ENCODE measurements at regions not wholly inside any gene's neighbourhood (a gene's known extent, or its start where the extent isn't known, plus 50 kb on each side); places are given as distances from the start of the nearest gene placed in this dataset.

GRCh38 chr4:35734381-35735098 lies 509.8 kb downstream of the ARAP2 start:
- H3K9ac ChIP-seq (ENCODE audit: insufficient read depth, low read length), result no peak overlapping the region
- H3K4me1 ChIP-seq (ENCODE audit: control insufficient read depth, extremely low read depth, insufficient read depth, low read length), result no peaks in the 10 kb centered on the region
- TF ChIP-seq EZH2 (IDR thresholded peaks at IDR 0.05; ENCODE audit: low read length, missing control alignments) (no peak), CTCF (conservative IDR thresholded peaks at IDR 0.05 in 1 of 2, IDR thresholded peaks at IDR 0.05 in 1 of 2; ENCODE audit: low read depth in 1 of 2, low read length in 2 of 2) (no peak)
- no peak for DNase-seq (ENCODE audit: low read depth in 2 of 2)
- H3K9me3 ChIP-seq (ENCODE audit: control insufficient read depth, insufficient read depth, low read depth, low read length), result no peaks in the 10 kb centered on the region
- no peaks in the 10 kb centered on the region for H3K36me3 ChIP-seq (ENCODE audit: control insufficient read depth, insufficient read depth, low read length)
- H3K79me2 ChIP-seq (ENCODE audit: control insufficient read depth, insufficient read depth, low read length), result no peaks in the 10 kb centered on the region
- H4K20me1 ChIP-seq (ENCODE audit: control insufficient read depth, extremely low read depth, insufficient read depth, low read length), result no peaks in the 10 kb centered on the region
- H3K4me3 ChIP-seq (replicated peaks in 1 of 4; ENCODE audit: control extremely low read depth in 1 of 4, insufficient read depth in 1 of 4, low read depth in 3 of 4, low read length in 4 of 4), result no peak overlapping the region
- H3K27me3 ChIP-seq (ENCODE audit: control insufficient read depth, insufficient read depth, low read length), result no peaks in the 10 kb centered on the region
- H3K27ac ChIP-seq (ENCODE audit: insufficient read depth, low read length), result no peak overlapping the region
- H2AFZ ChIP-seq (ENCODE audit: low read length), result no peak overlapping the region
- H3K4me2 ChIP-seq (ENCODE audit: extremely low read depth, insufficient read depth, low read length), result no peak overlapping the region

- no peak for DNase-seq (ENCODE audit: low read depth in 2 of 2)
- Histone ChIP-seq H3K9ac (ENCODE audit: insufficient read depth, low read length) (no peak overlapping the region), H3K9me3 (ENCODE audit: control insufficient read depth, insufficient read depth, low read depth, low read length) (no peaks in the 10 kb centered on the region), H3K79me2 (ENCODE audit: control insufficient read depth, insufficient read depth, low read length) (no peaks in the 10 kb centered on the region), H2AFZ (ENCODE audit: low read length) (no peak overlapping the region), H3K4me3 (replicated peaks in 1 of 4; ENCODE audit: control extremely low read depth in 1 of 4, insufficient read depth in 1 of 4, low read depth in 3 of 4, low read length in 4 of 4) (no peak overlapping the region), H3K36me3 (ENCODE audit: control insufficient read depth, insufficient read depth, low read length) (no peaks in the 10 kb centered on the region), H3K4me1 (ENCODE audit: control insufficient read depth, extremely low read depth, insufficient read depth, low read length) (no peaks in the 10 kb centered on the region), H3K27me3 (ENCODE audit: control insufficient read depth, insufficient read depth, low read length) (no peaks in the 10 kb centered on the region), H4K20me1 (ENCODE audit: control insufficient read depth, extremely low read depth, insufficient read depth, low read length) (no peaks in the 10 kb centered on the region), H3K27ac (ENCODE audit: insufficient read depth, low read length) (no peak overlapping the region), H3K4me2 (ENCODE audit: extremely low read depth, insufficient read depth, low read length) (no peak overlapping the region)
- TF ChIP-seq CTCF (conservative IDR thresholded peaks at IDR 0.05 in 1 of 2, IDR thresholded peaks at IDR 0.05 in 1 of 2; ENCODE audit: low read depth in 1 of 2, low read length in 2 of 2), result no peak
- no peak for TF ChIP-seq EZH2 (IDR thresholded peaks at IDR 0.05; ENCODE audit: low read length, missing control alignments)
Observed at GRCh38 chr4:35739308-35739707, 505.0 kb downstream of the ARAP2 start.

DNA sequence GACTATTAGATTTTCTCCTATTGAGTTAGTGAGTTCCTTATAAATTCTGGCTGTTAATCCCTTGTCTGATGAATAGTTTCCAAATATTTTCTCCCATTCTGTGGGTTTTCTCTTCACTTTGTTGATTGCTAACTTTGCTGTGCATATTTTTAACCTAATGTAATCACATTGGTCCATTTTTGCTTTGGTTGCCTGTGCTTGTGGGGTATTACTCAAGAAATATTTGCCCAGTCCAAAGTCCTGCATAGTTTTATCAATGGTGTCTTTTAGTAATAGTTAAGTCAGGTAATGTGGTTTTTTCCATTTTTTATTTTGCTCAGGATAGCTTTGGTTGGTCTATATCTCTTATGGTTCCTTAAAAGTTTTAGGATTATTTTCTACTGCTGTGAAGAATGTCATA lies 490.3 kb downstream of the ARAP2 start:
- H3K4me1 ChIP-seq (ENCODE audit: control insufficient read depth, extremely low read depth, insufficient read depth, low read length), result no peaks in the 10 kb centered on the region
- H3K4me3 ChIP-seq (replicated peaks in 1 of 4; ENCODE audit: control extremely low read depth in 1 of 4, insufficient read depth in 1 of 4, low read depth in 3 of 4, low read length in 4 of 4), result no peak overlapping the region
- no peaks in the 10 kb centered on the region for H3K9me3 ChIP-seq (ENCODE audit: control insufficient read depth, insufficient read depth, low read depth, low read length)
- no peak overlapping the region for H3K9ac ChIP-seq (ENCODE audit: insufficient read depth, low read length)
- H3K36me3 ChIP-seq (ENCODE audit: control insufficient read depth, insufficient read depth, low read length), result no peaks in the 10 kb centered on the region
- no peak overlapping the region for H3K27ac ChIP-seq (ENCODE audit: insufficient read depth, low read length)
- H2AFZ ChIP-seq (ENCODE audit: low read length), result no peak overlapping the region
- no peak for DNase-seq (ENCODE audit: low read depth in 2 of 2)
- no peak for TF ChIP-seq EZH2 (IDR thresholded peaks at IDR 0.05; ENCODE audit: low read length, missing control alignments)
- no peak for TF ChIP-seq CTCF (conservative IDR thresholded peaks at IDR 0.05 in 1 of 2, IDR thresholded peaks at IDR 0.05 in 1 of 2; ENCODE audit: low read depth in 1 of 2, low read length in 2 of 2)
- no peaks in the 10 kb centered on the region for H3K79me2 ChIP-seq (ENCODE audit: control insufficient read depth, insufficient read depth, low read length)
- H4K20me1 ChIP-seq (ENCODE audit: control insufficient read depth, extremely low read depth, insufficient read depth, low read length), result no peaks in the 10 kb centered on the region
- H3K4me2 ChIP-seq (ENCODE audit: extremely low read depth, insufficient read depth, low read length), result no peak overlapping the region
- H3K27me3 ChIP-seq (ENCODE audit: control insufficient read depth, insufficient read depth, low read length), result no peaks in the 10 kb centered on the region

Measured in fibroblast of lung (primary cell).